ENCODE measurements at regions not wholly inside any gene's neighbourhood (a gene's known extent, or its start where the extent isn't known, plus 50 kb on each side); places are given as distances from the start of the nearest gene placed in this dataset.

DNA sequence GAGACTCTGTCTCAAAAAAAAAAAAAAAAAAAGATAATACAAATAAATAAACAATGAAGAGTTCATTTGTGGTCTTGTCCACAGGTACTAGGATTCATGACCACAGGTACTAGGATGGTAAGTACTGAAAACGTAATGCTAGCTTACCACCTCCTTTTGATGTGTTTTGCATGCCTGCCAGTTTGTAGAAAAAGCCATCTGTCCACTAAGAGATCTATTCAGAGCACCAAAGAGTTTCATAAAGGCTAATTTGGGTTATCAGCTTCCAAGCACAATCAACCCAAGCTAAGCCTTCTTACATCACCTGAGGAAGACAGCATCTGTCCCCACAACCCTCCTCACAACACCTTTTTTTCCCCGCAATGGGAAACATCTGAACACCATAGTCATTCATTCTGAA lies 477.2 kb downstream of the ZEB2 start:
- TF ChIP-seq POLR2AphosphoS5 (IDR thresholded peaks at IDR 0.05; ENCODE audit: low read depth, low read length) (no peak), POLR2A (IDR thresholded peaks at IDR 0.05; ENCODE audit: low read depth, low read length) (no peak)
